Large intestine (tissue), 3 donors: ENCODE measurements at regions not wholly inside any gene's neighbourhood (a gene's known extent, or its start where the extent isn't known, plus 50 kb on each side); places are given as distances from the start of the nearest gene placed in this dataset.

Experiments used
- DNase-seq, 2 donors: peaks; one replicate each; pipeline versions ENCODE4 v3.0.0 to v3.0.0-alpha.2; 2013
- H3K27ac ChIP-seq: one replicate; pipeline ENCODE4 v1.5.1; 2013; ENCODE audit warnings: low read length
- H3K27me3 ChIP-seq: 2 replicates; pipeline ENCODE4 v1.6.1; 2013; ENCODE audit warnings: low read length; ENCODE audit not compliant: control insufficient read depth, insufficient read depth
- H3K36me3 ChIP-seq: 2 replicates; pipeline ENCODE4 v1.6.1; 2013; ENCODE audit warnings: low read length; ENCODE audit not compliant: control insufficient read depth, insufficient read depth
- H3K4me1 ChIP-seq: one replicate; pipeline ENCODE4 v1.6.1; 2013; ENCODE audit warnings: low read length; ENCODE audit not compliant: control insufficient read depth, insufficient read depth
- H3K4me3 ChIP-seq: one replicate; pipeline ENCODE4 v1.5.1; 2013; ENCODE audit warnings: low read length
- H3K9me3 ChIP-seq: one replicate; pipeline ENCODE4 v1.6.1; 2013; ENCODE audit warnings: mild to moderate bottlenecking, low read depth, low read length, moderate library complexity; ENCODE audit not compliant: control insufficient read depth
- WGBS: methylation state at CpG from one replicate; pipeline ENCODE4 v1.1.5; 2013; ENCODE audit warnings: low lambda C conversion rate; ENCODE audit not compliant: insufficient coverage; 5-methylcytosine and 5-hydroxymethylcytosine counted together

GRCh38 chr2:191622374-191623320 is 55.3 kb upstream of the NABP1 start:
- H3K36me3 ChIP-seq, result no peaks in the 10 kb centered on the region
- no peak overlapping the region for H3K4me3 ChIP-seq
- no peaks in the 10 kb centered on the region for H3K9me3 ChIP-seq
- H3K27me3 ChIP-seq, result no peaks in the 10 kb centered on the region
- DNase-seq, result peak in 1 of 2 donors; percentile 63
- no peaks in the 10 kb centered on the region for H3K4me1 ChIP-seq
- H3K27ac ChIP-seq, result no peak overlapping the region
- WGBS, result no CpG with 5 or more reads among the region's 5 CpGs

- no peak for DNase-seq
- WGBS, result no CpG with 5 or more reads among the region's 3 CpGs
- Histone ChIP-seq H3K9me3 (no peaks in the 10 kb centered on the region), H3K4me3 (no peak overlapping the region), H3K27ac (no peak overlapping the region), H3K36me3 (no peaks in the 10 kb centered on the region), H3K27me3 (no peaks in the 10 kb centered on the region), H3K4me1 (no peaks in the 10 kb centered on the region)
Measured at GRCh38 chr2:191625016-191625415, 52.9 kb upstream of the NABP1 start.

- Histone ChIP-seq H3K36me3 (no peaks in the 10 kb centered on the region), H3K9me3 (no peaks in the 10 kb centered on the region), H3K27ac (no peak overlapping the region), H3K27me3 (no peaks in the 10 kb centered on the region), H3K4me1 (no peaks in the 10 kb centered on the region), H3K4me3 (no peak overlapping the region)
- no CpG with 5 or more reads among the region's 2 CpGs for WGBS
- no peak for DNase-seq
Measured at GRCh38 chr2:191625446-191625845, 52.5 kb upstream of the NABP1 start.

- H3K9me3 ChIP-seq, result no peaks in the 10 kb centered on the region
- H3K36me3 ChIP-seq, result no peaks in the 10 kb centered on the region
- H3K27ac ChIP-seq, result no peak overlapping the region
- H3K4me1 ChIP-seq, result no peaks in the 10 kb centered on the region
- no peak overlapping the region for H3K4me3 ChIP-seq
- DNase-seq, result no peak
- no peaks in the 10 kb centered on the region for H3K27me3 ChIP-seq
Measured at GRCh38 chr2:191626497-191627151, 51.3 kb upstream of the NABP1 start.

GRCh38 chr2:191627518-191627917 is 50.4 kb upstream of the NABP1 start:
- H3K4me1 ChIP-seq, result no peaks in the 10 kb centered on the region
- H3K27me3 ChIP-seq, result no peaks in the 10 kb centered on the region
- H3K27ac ChIP-seq, result no peak overlapping the region
- no peak for DNase-seq
- no peaks in the 10 kb centered on the region for H3K9me3 ChIP-seq
- 70% methylated on average over 1 of the region's 1 CpG for WGBS
- no peak overlapping the region for H3K4me3 ChIP-seq
- no peaks in the 10 kb centered on the region for H3K36me3 ChIP-seq
